ENCODE measurements at regions not wholly inside any gene's neighbourhood (a gene's known extent, or its start where the extent isn't known, plus 50 kb on each side); places are given as distances from the start of the nearest gene placed in this dataset.

GRCh38 chr11:134521001-134521400 is 109.0 kb upstream of the B3GAT1 start:
- TF ChIP-seq JUN (IDR thresholded peaks at IDR 0.05; ENCODE audit: borderline replicate concordance, low read depth, low read length) (no peak), JUN (CRISPR knock-in tag; IDR thresholded peaks at IDR 0.05; ENCODE audit: borderline replicate concordance) (no peak), ETS1 (conservative IDR thresholded peaks at IDR 0.05; ENCODE audit: control insufficient read depth, low read depth, low read length) (no peak), CBX8 (IDR thresholded peaks at IDR 0.05; ENCODE audit: borderline replicate concordance, extremely low read depth, low read depth, low read length, poor library complexity, severe bottlenecking) (no peak), BRF2 (IDR thresholded peaks at IDR 0.05; ENCODE audit: borderline replicate concordance, insufficient read depth, insufficient read length) (no peak), DPF2 (IDR thresholded peaks at IDR 0.05) (no peak), HMG20B (CRISPR knock-in tag; IDR thresholded peaks at IDR 0.05) (no peak), CTCF (IDR thresholded peaks at IDR 0.05 in 2 of 3, conservative IDR thresholded peaks at IDR 0.05 in 1 of 3; ENCODE audit: insufficient read depth in 2 of 3, low read depth in 1 of 3, low read length in 3 of 3) (no peak), PHF21A (IDR thresholded peaks at IDR 0.05; ENCODE audit: borderline replicate concordance, low read depth) (no peak), MAX (CRISPR knock-in tag; IDR thresholded peaks at IDR 0.05) (no peak), MYC (IDR thresholded peaks at IDR 0.05; ENCODE audit: low read depth, low read length) (no peak), MYC (CRISPR knock-in tag; IDR thresholded peaks at IDR 0.05; ENCODE audit: borderline replicate concordance, low read depth) (no peak), POLR2AphosphoS5 (IDR thresholded peaks at IDR 0.05; ENCODE audit: control insufficient read depth, insufficient read depth, low read depth, low read length) (no peak)
